ENCODE measurements at regions not wholly inside any gene's neighbourhood (a gene's known extent, or its start where the extent isn't known, plus 50 kb on each side); places are given as distances from the start of the nearest gene placed in this dataset.

DNA sequence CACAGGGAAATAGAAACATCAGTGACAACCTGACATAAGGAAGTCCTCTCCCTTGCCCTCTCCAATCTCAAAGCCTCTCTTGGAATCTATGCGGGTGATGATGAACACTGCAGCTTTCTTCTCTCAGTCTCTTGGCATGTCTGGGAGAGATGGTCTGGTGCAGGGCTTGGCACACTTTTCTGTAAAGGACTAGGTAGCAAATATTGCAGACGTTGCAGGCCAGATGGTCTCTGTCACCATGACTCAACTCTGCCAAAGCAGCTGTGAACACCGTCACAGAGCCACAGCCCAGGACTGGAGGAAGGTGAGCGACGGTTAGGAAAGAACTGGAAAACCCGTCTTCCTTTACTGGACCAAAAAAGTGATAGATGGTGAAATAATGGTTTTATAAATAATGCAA lies 591.0 kb upstream of the TMEM132C start:
- ChIA-PET POLR2A (no interaction called here), CTCF (interaction anchor here (1.6 to 5.5 kb wide), 6 partner anchors 8 to 256 kb away, joined by 4 to 123 read pairs (median 30); no protein-coding TSS in a partner anchor)
- no peak for DNase-seq (ENCODE audit: low read depth, low spot score)
- no peak overlapping the region for H3K4me3 ChIP-seq (ENCODE audit: low read depth, low read length)
- TF ChIP-seq, protein P1, sequence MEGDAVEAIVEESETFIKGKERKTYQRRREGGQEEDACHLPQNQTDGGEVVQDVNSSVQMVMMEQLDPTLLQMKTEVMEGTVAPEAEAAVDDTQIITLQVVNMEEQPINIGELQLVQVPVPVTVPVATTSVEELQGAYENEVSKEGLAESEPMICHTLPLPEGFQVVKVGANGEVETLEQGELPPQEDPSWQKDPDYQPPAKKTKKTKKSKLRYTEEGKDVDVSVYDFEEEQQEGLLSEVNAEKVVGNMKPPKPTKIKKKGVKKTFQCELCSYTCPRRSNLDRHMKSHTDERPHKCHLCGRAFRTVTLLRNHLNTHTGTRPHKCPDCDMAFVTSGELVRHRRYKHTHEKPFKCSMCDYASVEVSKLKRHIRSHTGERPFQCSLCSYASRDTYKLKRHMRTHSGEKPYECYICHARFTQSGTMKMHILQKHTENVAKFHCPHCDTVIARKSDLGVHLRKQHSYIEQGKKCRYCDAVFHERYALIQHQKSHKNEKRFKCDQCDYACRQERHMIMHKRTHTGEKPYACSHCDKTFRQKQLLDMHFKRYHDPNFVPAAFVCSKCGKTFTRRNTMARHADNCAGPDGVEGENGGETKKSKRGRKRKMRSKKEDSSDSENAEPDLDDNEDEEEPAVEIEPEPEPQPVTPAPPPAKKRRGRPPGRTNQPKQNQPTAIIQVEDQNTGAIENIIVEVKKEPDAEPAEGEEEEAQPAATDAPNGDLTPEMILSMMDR (IDR thresholded peaks at IDR 0.05; ENCODE audit: insufficient read depth, low read length, missing control alignments) = no peak

DNA sequence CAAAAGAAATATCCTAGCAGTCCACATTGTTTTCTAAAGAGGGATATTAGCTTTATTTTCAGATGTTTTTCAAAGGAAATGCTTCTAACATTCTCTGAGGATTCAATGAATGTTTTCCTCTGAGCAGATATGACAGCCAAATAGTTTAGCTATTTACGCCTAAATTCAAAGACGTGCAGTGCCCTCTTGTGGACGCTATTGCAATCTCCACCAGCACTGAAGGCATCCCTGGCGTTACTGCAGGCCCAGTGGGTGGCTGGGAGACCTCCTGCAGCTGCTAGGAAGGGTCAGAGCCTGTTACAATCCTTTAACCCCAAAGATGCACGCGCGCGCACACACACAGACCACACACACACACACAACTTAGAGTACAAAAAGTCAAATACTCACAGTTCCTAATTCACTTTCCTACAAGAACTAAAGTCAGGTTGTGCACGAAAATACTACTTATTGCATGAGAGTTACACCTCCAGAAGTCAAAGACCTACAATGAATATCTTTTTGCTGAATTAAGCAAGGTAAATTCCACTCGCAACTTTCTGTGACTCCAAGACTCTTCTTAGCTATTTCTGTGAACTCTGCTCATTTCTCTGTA lies 589.3 kb upstream of the TMEM132C start:
- POLR2A ChIA-PET = interaction anchor here (0.6 kb wide), 1 partner anchor 253 kb away, joined by 3 read pairs; no protein-coding TSS in a partner anchor
- CTCF ChIA-PET = interaction anchor here (0.6 to 5.5 kb wide), 108 partner anchors 9 to 569 kb away, joined by 3 to 123 read pairs (median 5); no protein-coding TSS in a partner anchor
- peak; percentile 34 for DNase-seq (ENCODE audit: low read depth, low spot score)
- TF ChIP-seq, protein P1 (IDR thresholded peaks at IDR 0.05; ENCODE audit: insufficient read depth, low read length, missing control alignments) = peak; percentile 76
- no peak overlapping the region for H3K4me3 ChIP-seq (ENCODE audit: low read depth, low read length)

DNA sequence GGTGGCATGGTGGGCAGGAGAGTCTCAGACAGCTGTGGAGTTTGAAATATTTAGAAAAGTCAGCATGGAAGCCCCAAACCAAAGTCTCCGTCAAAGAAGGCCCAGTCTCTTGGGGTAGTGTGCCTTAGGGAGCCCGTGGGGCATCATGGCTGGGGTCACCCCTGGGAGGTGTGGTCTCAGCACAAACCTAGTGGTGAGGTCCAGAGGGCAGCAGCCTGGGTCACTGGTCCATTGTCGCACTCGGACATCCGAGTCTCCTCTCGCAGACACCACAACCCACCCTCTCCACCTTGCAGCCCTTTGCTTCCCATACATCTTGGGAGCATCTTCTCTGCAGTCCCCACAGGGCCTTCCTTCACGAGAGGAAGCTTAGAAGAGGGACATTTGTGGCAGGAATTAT lies 588.0 kb upstream of the TMEM132C start:
- TF ChIP-seq, protein P1 (IDR thresholded peaks at IDR 0.05; ENCODE audit: insufficient read depth, low read length, missing control alignments) = no peak
- POLR2A ChIA-PET = no interaction called here
- H3K4me3 ChIP-seq (ENCODE audit: low read depth, low read length) = no peak overlapping the region
- CTCF ChIA-PET = interaction anchor here (0.9 to 5.5 kb wide), 26 partner anchors 8 to 571 kb away, joined by 3 to 123 read pairs (median 8); no protein-coding TSS in a partner anchor
- DNase-seq (ENCODE audit: low read depth, low spot score) = no peak

DNA sequence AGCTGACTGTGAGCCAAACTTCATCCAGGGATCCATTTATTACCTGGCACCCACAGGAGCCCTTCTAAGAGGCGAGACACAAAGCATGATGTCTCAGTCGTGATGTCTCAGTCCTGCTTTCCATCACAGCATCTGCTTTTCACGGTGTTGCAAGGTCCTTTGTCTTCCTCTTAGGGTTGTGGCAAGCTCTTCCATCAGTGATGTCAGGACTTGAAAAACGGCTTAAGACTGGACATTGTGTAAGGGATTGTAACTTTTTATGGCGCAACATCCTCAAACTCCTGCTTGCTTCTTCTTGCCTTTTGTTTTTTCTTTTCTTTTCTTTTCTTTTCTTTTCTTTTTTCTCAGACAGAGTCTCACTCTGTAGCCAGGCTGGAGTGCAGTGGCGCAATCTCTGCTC lies 586.5 kb upstream of the TMEM132C start:
- POLR2A ChIA-PET = no interaction called here
- TF ChIP-seq, protein P1 (IDR thresholded peaks at IDR 0.05; ENCODE audit: insufficient read depth, low read length, missing control alignments) = no peak
- CTCF ChIA-PET = interaction anchor here (0.6 to 5.5 kb wide), 6 partner anchors 11 to 299 kb away, joined by 3 to 123 read pairs (median 4); no protein-coding TSS in a partner anchor

DNA sequence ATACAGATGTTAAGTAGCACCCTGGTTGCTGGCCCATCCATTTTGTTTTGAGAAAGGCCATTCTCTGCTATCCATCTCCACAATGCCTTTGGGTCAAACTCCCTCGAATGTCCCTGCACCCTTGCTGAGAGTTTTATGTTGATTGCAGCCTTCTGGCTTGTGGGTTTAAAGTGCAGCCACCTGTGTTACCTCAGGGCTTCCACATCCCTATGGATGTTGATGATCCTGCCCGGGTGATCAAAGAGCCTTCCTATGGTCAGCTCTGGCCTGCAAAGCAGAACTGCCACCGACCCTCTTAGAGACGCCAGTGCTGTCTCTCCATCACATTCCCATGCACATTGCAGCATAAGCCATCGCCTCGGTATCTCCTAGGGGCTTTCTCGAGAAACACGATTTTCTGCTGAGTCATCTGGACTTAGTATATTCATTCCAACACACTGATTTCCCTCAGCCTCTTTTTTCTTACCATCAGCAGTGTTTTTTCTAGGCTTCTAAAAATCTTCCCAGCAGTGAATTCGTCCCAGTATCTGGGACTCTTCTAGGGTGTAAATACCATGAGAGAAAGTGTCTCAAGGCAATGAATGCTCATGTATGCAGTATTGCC lies 585.7 kb upstream of the TMEM132C start:
- POLR2A ChIA-PET = no interaction called here
- no peak for DNase-seq (ENCODE audit: low read depth, low spot score)
- TF ChIP-seq, protein P1 (IDR thresholded peaks at IDR 0.05; ENCODE audit: insufficient read depth, low read length, missing control alignments) = no peak
- H3K4me3 ChIP-seq (ENCODE audit: low read depth, low read length) = no peak overlapping the region
- CTCF ChIA-PET = interaction anchor here (0.6 to 2.1 kb wide), 3 partner anchors 10 to 283 kb away, joined by 3 to 5 read pairs (median 3); no protein-coding TSS in a partner anchor

More for the DNA sequence above, 586.5 kb upstream of the TMEM132C start:
- no peak for DNase-seq (ENCODE audit: low read depth, low spot score)
- H3K4me3 ChIP-seq (ENCODE audit: low read depth, low read length) = no peak overlapping the region

DNA sequence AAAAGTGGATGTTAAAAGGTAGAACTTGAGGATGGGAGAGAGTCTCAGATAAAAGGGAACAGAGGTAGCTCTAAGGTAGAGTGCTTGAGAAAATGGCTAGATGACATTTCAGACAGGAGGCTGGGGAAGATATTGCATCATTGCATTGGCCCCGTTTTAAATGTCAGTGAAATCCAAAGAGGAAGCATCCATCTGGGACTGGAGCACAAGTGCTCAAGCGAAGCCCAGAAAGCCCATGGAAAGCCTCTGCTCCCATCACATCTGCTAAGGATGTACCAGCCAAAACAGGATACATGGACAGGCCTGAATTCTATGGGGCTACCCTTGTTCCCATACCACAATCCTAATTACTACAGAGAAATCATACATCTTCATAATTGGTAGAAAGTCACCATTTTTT lies 581.5 kb upstream of the TMEM132C start:
- no peak overlapping the region for H3K4me3 ChIP-seq (ENCODE audit: low read depth, low read length)
- TF ChIP-seq, protein P1 (IDR thresholded peaks at IDR 0.05; ENCODE audit: insufficient read depth, low read length, missing control alignments) = no peak
- ChIA-PET CTCF (interaction anchor here (1.9 to 2.8 kb wide), 2 partner anchors 8 to 242 kb away, joined by 8 to 20 read pairs; no protein-coding TSS in a partner anchor), POLR2A (no interaction called here)
- DNase-seq (ENCODE audit: low read depth, low spot score) = no peak
